ENCODE measurements at regions not wholly inside any gene's neighbourhood (a gene's known extent, or its start where the extent isn't known, plus 50 kb on each side); places are given as distances from the start of the nearest gene placed in this dataset.

- TF ChIP-seq CTCF (IDR thresholded peaks at IDR 0.05), result no peak
- TF ChIP-seq POLR2AphosphoS5 (IDR thresholded peaks at IDR 0.05; ENCODE audit: low read depth, low read length), result no peak
These were observed 466.0 kb downstream of the INSC start for GRCh38 chr11:15580775-15581095.

Measured in Panc1 (cell line).